A673 (cell line): ENCODE measurements at regions not wholly inside any gene's neighbourhood (a gene's known extent, or its start where the extent isn't known, plus 50 kb on each side); places are given as distances from the start of the nearest gene placed in this dataset.

ENCODE experiments used
- BruUV-seq: library from RNA; stranded (reverse); fragments of 400-500 nt; replicated peaks from 2 replicates; lab custom pipeline; 2021; lab: Mats Ljungman, UMichigan
- CTCF ChIA-PET: fragments of 300-600 bp; sonication (Branson Sonifier 250); formaldehyde crosslinking; loops from one replicate; lab custom pipeline; 2022; ENCODE audit warnings: antibody characterized with exemption; lab: Charles Lee
- POLR2A ChIA-PET: fragments of 300-600 bp; sonication (Branson Sonifier 250); formaldehyde crosslinking; loops from one replicate; lab custom pipeline; 2022; ENCODE audit warnings: antibody characterized with exemption; ENCODE audit not compliant: low non-redundant PET; lab: Charles Lee
- DNase-seq: peaks from one replicate; pipeline ENCODE4 v3.0.0-alpha.2; 2015; ENCODE audit warnings: low spot score
- H3K27ac ChIP-seq: fragments of 200-600 bp; sonication (generic); 2 replicates; pipeline ENCODE4 v1.5.1; 2016; ENCODE audit warnings: mixed run types, low read depth, mild to moderate bottlenecking, mixed read lengths, antibody characterized with exemption, low read length; ENCODE audit not compliant: poor library complexity, severe bottlenecking
- H3K27me3 ChIP-seq: fragments of 200-600 bp; sonication (generic); replicated peaks from 2 replicates; pipeline ENCODE4 v1.6.1; 2017; ENCODE audit warnings: mixed run types, low read depth, mild to moderate bottlenecking, mixed read lengths, antibody characterized with exemption, low read length; ENCODE audit not compliant: insufficient read depth, poor library complexity
- H3K36me3 ChIP-seq: fragments of 200-600 bp; sonication (generic); 2 replicates; pipeline ENCODE4 v1.6.1; 2016; ENCODE audit warnings: mixed run types, mild to moderate bottlenecking, mixed read lengths, antibody characterized with exemption, low read length; ENCODE audit not compliant: insufficient read depth, poor library complexity, severe bottlenecking
- H3K4me1 ChIP-seq: fragments of 200-600 bp; sonication (generic); 2 replicates; pipeline ENCODE4 v1.6.1; 2017; ENCODE audit warnings: mixed run types, mild to moderate bottlenecking, mixed read lengths, antibody characterized with exemption, low read length; ENCODE audit not compliant: insufficient read depth, poor library complexity, severe bottlenecking
- H3K4me3 ChIP-seq: fragments of 200-600 bp; sonication (generic); 2 replicates; pipeline ENCODE4 v1.5.1; 2016; ENCODE audit warnings: low read depth, mixed run types, mild to moderate bottlenecking, mixed read lengths, low read length; ENCODE audit not compliant: poor library complexity, severe bottlenecking
- H3K9me3 ChIP-seq: fragments of 200-600 bp; sonication (generic); 2 replicates; pipeline ENCODE4 v1.6.1; 2016; ENCODE audit warnings: mixed run types, low read depth, mild to moderate bottlenecking, mixed read lengths, antibody characterized with exemption, low read length; ENCODE audit not compliant: poor library complexity, severe bottlenecking
- EZH2 ChIP-seq: fragments of 200-600 bp; sonication (generic); IDR thresholded peaks from 2 replicates; pipeline ENCODE4 v1.6.1; 2017; ENCODE audit warnings: borderline replicate concordance, low read depth, mild to moderate bottlenecking, mixed read lengths, antibody characterized with exemption, low read length; ENCODE audit not compliant: poor library complexity, severe bottlenecking
- intact Hi-C: fragments of 100-400 bp; cut with micrococcal nuclease; formaldehyde crosslinking; loops from one replicate; pipeline ENCODE4 v1.10.0; 2022; ENCODE audit not compliant: unreplicated experiment
- TF ChIP-seq, protein P1 (sequence below): fragments of 300-800, 200-600 bp; sonication (generic); conservative IDR thresholded peaks from 2 replicates; pipeline ENCODE4 v1.5.1; 2017; ENCODE audit warnings: low read depth, mild to moderate bottlenecking, antibody characterized with exemption, low read length, moderate library complexity, mixed read lengths

DNA sequence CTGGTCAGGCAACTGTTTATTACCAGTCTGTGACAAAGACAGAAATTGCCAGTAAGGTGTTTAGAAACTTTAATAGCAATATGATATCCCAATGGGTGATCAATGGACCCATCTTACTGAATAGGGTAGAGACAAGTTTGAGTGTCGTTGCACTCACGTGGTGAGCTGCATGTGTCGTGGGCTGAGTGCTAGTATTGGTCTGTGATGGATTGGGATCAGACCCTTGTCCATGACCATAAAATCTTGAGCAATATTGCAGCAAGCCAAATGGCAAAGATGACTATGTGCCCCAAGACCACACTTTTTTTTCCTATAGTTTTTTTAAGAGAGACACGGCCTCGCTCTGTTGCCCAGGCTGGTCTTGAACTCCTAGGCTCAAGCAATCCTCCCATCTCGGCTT lies 114.5 kb downstream of the PALM2AKAP2 start:
- BruUV-seq: no TSS peak
- ChIA-PET CTCF (no interaction called here), POLR2A (no interaction called here)
- no peak overlapping the region for H3K27ac ChIP-seq
- DNase-seq: no peak
- no peak overlapping the region for H3K4me3 ChIP-seq
- no peaks in the 10 kb centered on the region for H3K9me3 ChIP-seq
- H3K36me3 ChIP-seq: no peaks in the 10 kb centered on the region
- intact Hi-C loops: no loop called here
- no peaks in the 10 kb centered on the region for H3K27me3 ChIP-seq
- H3K4me1 ChIP-seq: no peaks in the 10 kb centered on the region
- TF ChIP-seq EZH2: no peak
- TF ChIP-seq, protein P1, sequence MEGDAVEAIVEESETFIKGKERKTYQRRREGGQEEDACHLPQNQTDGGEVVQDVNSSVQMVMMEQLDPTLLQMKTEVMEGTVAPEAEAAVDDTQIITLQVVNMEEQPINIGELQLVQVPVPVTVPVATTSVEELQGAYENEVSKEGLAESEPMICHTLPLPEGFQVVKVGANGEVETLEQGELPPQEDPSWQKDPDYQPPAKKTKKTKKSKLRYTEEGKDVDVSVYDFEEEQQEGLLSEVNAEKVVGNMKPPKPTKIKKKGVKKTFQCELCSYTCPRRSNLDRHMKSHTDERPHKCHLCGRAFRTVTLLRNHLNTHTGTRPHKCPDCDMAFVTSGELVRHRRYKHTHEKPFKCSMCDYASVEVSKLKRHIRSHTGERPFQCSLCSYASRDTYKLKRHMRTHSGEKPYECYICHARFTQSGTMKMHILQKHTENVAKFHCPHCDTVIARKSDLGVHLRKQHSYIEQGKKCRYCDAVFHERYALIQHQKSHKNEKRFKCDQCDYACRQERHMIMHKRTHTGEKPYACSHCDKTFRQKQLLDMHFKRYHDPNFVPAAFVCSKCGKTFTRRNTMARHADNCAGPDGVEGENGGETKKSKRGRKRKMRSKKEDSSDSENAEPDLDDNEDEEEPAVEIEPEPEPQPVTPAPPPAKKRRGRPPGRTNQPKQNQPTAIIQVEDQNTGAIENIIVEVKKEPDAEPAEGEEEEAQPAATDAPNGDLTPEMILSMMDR: no peak

DNA sequence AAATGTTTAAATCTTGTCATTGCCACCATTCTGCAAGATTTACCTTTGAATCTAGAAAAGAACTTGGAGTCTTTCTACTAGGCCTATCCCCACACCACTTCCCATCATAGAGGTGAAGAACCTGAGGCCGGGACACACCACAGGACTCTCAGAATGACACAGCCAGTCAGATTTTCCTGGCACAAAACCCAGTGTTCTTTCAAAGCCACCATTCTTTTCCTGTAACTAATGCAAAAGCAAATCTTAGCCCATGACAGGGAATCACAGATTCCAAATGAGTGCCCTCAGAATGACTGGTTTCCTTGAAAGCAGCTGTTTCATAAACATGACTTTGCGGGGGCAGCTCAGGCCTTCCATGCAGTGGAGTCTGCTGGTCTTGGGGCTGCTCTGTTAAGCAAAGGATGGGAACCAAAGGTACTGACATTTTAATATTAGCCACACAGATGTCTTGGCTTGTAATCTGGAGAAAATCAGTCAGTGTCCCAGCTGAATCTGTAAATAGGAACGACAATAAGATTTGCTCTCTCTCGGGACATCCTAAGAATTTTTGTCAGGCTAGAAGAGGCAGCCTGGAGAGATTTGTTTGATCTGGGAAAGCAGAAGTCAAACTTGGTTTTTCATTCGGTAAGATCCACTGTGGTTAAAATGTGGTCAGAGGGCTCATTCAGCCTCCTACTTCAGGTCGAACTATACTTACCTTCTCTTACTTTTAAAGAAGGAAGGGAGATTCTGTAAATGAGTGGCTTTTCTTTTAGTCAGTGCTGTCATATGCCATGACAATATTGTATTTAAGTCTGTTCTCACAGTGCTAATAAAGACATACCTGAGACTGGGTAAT lies 115.1 kb downstream of the PALM2AKAP2 start:
- no peak for DNase-seq
- ChIA-PET POLR2A (no interaction called here), CTCF (no interaction called here)
- TF ChIP-seq EZH2: no peak
- TF ChIP-seq, protein P1: no peak
- no peak overlapping the region for H3K4me3 ChIP-seq
- no peaks in the 10 kb centered on the region for H3K4me1 ChIP-seq
- no peaks in the 10 kb centered on the region for H3K27me3 ChIP-seq
- intact Hi-C loops: no loop called here
- H3K9me3 ChIP-seq: no peaks in the 10 kb centered on the region
- no peaks in the 10 kb centered on the region for H3K36me3 ChIP-seq
- BruUV-seq: no TSS peak
- H3K27ac ChIP-seq: no peak overlapping the region

DNA sequence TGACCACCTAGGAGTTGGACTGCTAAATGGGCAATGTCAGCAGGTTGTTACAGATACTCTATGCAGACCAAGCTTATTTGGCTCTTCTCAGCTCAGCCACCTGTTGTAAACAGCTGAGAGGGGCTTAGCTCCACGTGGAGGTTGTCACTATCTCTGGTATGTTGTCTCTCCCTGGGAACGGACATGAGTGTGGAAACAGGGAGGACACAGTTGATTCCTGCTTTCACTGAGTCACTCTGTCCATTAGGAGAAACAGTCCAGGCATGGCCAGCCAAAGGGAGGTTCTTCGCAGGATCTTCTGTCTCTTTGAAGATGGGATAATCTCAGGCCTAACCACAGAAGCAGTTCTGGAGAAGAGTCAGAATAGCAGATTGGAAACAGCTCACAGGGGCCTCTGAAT lies 121.2 kb downstream of the PALM2AKAP2 start:
- Histone ChIP-seq H3K4me1 (no peaks in the 10 kb centered on the region), H3K9me3 (no peaks in the 10 kb centered on the region), H3K27ac (no peak overlapping the region), H3K4me3 (no peak overlapping the region), H3K36me3 (no peaks in the 10 kb centered on the region), H3K27me3 (no peaks in the 10 kb centered on the region)
- ChIA-PET CTCF (no interaction called here), POLR2A (no interaction called here)
- intact Hi-C loops: no loop called here
- DNase-seq: no peak
- no TSS peak for BruUV-seq
- TF ChIP-seq EZH2: no peak
- TF ChIP-seq, protein P1: no peak
